ENCODE measurements at regions not wholly inside any gene's neighbourhood (a gene's known extent, or its start where the extent isn't known, plus 50 kb on each side); places are given as distances from the start of the nearest gene placed in this dataset.
"Not testable (repeated sequence)": the region's sequence is repeated elsewhere in the genome, so short reads cannot be mapped to it uniquely, and the experiment has no call there.

DNA sequence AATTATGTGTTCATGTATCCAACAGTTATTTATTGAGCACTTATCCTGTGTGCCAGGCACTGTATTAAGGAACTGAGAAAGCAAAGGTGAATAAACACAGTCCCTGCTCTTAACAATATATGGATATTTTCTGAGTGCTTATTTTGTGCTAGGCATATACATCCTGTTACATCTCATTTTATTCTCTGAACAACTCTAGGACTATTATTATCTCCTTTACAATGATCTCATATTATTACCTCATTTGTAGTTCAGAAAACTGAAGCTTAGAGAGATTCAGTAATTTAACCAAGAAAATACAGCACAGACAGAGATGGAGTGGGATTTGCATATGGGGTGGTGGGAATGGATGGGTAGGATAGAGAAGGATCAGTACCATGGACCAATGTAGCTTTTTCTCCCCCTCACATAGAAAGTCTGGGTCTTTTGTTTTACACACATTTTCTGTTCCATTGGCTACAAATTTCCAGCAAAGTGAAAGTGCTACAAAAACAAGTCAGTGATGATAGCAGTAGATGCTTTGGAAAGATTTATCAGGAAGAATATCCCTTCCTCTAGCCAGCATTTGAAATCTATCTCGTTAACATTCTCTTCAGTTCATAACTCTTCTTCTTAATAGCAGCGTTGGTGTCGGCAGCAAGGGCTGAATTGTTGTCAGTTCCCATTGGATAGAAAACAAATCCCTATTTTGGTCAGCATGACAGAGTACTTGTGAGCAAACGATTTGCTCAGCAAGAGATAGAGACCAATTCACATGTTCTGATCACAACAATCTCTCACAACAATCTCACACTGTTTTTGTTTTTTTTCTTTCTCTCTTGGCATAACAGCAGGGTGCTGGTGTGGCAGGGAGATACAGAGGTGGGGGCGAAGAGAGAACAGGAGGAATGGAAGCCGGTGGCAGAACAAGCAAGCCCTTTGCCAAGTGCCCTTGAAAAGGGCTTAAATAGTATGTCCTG, 102.2 kb upstream of the KCTD1 start:
- DNase-seq (ENCODE audit: low read depth), result no peak

DNA sequence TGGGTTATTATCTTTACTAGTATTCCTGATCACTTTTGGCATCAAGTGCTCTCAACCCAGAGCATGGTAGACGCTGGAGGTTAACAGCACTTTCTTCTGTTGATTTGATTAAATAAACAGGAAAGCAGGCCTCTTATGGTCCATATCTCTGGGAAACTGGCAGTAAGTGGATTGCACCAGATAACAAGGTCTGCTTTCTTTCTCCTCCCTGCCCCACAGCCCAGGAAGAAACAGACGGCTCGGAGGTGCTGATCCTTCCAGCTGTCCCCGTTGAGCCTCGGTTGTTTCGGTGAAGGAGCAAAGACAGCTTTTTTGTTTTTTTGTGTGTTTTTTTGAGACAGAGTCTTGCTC, 100.8 kb upstream of the KCTD1 start:
- no peak for DNase-seq (ENCODE audit: low read depth)

DNA sequence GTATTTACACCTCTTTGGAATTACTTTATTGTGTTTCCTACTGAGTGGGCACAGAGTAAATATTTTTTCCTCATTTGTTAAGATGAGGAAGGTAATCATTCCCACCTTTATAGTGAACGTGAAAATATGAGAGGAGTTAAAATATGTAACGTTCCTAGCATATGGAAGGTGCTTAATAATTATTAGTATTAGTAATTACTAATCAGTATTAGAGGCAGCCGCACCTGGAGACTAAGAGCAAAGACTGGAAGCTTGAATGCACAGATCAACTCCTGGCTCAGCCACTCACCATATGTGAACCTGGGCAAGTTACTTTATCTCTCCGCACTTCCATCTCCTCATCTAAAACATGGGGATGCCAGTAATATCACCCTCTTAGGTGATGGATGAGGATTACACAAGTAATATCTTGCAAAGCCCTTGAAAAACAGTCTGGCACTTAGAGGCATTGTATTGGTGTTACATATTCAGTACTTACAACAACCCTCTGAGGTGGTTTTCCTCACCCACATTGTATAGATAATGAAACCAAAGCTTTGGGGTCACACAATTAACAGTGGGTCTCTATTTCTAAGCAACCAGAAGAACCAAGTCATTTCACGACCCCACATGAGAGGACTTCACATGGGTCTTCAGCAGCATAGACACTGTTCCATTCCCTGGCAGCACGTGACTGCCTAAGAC, 100.3 kb upstream of the KCTD1 start:
- no peak for DNase-seq (ENCODE audit: low read depth)

GRCh38 chr18:26646901-26647300, 98.5 kb upstream of the KCTD1 start:
- no peak for DNase-seq (ENCODE audit: low read depth)

DNA sequence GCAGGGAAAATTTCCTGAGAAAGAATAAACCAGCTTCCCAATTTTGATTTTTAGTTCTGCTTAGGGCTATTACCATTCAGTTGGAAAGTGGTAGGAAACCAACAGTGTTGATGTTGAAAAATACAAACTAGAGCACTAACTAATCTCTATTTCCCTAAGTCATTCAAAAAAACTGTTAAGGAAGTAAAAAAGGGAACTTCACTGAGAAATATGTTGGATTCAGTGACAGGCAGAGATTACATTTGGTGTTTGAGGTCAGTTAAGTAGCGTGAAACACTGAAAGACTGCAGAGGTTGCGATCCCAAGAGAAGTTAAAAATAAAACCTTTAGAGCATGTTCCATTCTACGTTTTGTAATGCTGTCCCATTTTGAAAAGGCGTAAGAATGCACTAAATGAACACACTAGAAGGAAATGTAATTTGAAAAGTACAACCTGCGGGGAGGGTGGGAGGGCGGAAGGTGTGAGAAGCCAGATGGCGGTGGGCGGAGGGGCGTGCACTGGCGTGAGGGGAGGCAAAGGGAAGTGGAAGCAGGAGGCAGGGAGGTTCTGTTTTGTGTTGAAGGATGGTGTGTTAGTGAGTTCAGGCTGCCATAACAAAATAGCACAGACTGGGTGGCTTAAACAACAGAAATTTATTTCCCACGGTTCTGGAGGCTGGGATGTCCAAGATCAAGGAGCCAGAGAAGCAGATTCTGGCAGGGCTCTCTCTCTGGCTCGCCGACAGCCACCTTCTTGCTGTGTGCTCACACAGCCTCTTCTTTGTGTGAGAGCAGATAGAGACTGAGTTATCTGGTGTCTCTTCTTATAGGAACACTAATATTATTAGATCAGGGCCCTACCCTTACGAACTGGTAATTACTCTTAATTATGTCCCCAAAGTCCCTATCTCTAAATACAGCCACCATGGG, 94.3 kb upstream of the KCTD1 start:
- no peak for DNase-seq (ENCODE audit: low read depth)

DNA sequence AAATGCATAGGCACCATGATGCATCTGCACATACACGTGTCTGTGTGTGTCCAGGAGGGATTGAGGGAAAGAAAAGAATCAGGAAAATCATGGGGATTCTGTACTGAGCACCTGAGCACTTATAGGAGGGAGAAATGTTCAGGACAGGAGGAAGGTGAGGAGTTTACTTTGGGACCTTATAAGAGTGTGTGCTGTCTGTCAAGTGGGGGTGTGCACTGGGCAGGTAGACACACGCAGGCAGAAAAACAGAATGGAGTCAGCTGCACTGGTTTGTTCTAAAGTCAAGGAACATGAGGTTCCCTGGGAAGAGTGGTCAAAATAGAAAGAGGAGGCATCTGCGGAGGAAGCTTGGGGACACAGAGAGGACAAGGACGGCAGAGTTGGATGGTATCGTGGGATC, 92.2 kb upstream of the KCTD1 start:
- DNase-seq (ENCODE audit: low read depth), result no peak

DNA sequence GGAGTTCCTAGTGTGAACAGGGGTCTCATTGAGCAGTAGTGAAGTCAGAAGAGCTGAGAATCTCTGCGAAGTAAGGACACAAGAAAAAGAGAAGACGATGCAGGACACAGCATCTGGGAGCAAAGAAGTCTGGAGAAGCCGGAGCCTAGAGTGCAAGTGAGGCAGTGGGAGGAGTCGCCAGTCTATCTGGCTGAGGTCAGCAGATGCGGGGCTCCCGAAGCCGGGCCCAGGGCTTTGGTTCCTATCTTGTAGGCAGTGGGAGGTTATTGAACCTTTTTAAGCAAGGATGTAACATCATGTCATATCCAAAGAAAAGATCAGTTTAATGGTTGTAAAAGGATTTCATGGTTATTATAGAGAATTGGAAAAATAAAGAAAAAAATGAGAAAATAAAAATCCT, 90.8 kb upstream of the KCTD1 start:
- DNase-seq (ENCODE audit: low read depth), result no peak

DNA sequence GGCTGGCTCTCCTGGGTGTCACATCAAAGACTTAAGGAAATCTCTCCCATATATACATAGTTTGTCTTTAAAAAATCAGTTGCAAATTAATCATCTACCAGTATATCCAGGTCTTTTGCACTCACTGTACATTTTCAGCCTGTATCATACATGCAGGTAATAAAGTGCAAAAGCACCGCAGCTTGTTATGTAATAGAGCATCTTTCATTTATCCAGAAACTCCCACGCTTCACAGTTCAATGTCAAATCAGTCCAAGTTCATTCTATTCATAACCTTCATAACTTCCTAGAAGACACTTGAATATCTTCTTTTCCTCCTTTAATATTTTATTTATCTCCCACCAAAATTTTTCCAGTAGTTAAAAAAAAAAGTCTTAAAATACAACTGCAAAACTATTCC, 89.6 kb upstream of the KCTD1 start:
- no peak for DNase-seq (ENCODE audit: low read depth)

DNA sequence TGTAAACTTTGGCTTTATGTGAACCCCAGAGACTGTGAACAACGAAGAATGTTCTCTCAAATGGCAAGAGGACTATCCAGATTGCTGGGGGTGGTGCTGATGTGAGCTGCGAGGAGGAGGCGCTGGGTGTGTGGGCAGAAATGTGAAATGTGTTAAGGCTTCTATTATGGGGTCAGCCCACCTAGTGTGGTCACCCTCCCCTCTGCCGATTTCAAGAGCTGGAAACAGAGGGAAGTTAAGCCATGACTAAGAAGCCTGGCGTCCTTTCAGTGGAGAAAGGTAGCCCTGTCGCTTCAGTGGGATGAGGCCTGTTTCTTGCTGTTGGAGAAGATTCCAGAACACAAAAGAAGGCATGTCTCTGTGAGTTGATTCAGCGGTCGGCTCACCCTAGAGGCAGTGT, 89.0 kb upstream of the KCTD1 start:
- DNase-seq (ENCODE audit: low read depth), result no peak

DNA sequence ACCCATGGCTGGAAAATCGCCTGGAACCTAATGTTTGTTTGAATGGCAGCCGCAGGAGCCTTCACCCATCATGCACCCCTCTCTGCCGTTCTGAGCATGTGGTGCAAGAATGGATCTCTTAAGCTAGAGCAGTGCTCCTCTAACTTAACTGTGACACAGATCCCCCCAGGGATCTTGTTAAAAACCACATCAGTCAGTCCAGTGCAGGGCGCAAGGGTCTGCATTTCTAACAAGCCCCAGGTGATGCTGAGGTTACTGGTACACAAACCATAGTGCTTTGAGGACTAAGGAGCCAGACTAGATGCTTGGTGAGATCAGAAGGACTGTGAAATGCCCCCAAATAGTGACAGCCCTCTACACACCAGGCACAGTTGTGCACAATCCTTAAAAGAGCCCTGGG, 87.1 kb upstream of the KCTD1 start:
- DNase-seq (ENCODE audit: low read depth), result no peak

- no peak for DNase-seq (ENCODE audit: low read depth)
Measured at GRCh38 chr18:26634631-26635030, 86.3 kb upstream of the KCTD1 start.

DNA sequence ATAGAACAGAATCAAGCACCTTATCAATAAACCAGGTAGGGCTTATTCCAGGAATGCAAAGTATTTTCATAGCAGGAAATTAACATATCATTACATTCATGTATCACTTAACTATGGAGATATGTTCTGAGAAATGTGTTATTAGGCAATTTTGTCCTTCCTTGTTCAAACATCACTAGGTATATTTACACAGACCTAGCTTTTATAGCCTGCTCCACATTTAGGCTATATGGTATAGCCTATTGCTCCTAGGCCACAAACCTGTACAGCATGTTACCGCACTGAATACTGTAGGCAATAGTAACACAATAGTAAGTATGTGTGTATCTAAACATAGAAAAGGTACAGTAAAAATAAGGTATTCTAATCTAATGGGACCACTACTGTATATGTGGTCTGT, 82.8 kb upstream of the KCTD1 start:
- no peak for DNase-seq (ENCODE audit: low read depth)

GRCh38 chr18:26630596-26630995, 82.2 kb upstream of the KCTD1 start:
- no peak for DNase-seq (ENCODE audit: low read depth)

GRCh38 chr18:26628017-26628416, 79.7 kb upstream of the KCTD1 start:
- no peak for DNase-seq (ENCODE audit: low read depth)

GRCh38 chr18:26624443-26624842, 76.1 kb upstream of the KCTD1 start:
- no peak for DNase-seq (ENCODE audit: low read depth)

- not testable (repeated sequence) for DNase-seq (ENCODE audit: low read depth)
Measured at GRCh38 chr18:26623314-26623713, 75.0 kb upstream of the KCTD1 start.

DNA sequence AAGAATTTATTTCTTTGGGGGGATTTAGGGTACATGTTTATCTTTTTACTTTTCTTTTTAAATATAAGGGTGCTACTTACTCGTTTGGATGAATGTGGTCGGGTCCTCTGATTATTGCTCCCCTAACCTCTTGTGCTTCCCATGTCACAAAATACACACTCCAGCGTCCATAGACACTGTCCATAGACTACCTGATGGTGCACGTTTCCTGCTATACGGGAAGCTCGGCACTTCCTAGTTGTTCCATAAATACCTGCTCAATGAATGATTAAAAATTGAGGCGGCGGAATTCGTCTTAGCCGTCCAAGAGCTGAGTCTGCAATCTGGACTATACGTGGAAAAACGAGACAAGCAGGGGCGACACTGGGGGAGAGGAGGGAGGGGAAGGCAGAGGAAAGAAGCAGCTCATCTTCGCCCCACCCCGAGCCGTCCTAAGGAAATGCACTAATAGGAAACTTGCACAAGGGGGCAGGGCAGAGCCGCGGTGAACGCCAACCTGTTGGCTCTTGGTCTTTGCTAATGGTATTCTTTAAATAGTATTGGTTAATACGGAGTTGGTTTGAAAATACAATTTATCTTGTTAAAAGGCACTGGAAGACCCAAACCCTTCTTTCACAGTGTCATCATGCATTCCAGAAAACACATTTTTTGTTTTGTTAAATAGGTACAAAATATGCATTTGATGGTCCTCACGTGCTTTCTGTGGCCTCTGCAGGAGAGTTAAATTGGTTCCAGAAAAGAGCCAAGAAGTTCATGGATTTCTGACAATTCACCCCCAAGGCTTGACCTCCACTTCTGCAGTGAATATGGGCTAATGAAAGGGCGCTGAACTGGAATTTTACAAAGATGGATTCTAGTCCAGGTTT, 73.0 kb upstream of the KCTD1 start:
- peak; percentile 32 for DNase-seq (ENCODE audit: low read depth)

DNA sequence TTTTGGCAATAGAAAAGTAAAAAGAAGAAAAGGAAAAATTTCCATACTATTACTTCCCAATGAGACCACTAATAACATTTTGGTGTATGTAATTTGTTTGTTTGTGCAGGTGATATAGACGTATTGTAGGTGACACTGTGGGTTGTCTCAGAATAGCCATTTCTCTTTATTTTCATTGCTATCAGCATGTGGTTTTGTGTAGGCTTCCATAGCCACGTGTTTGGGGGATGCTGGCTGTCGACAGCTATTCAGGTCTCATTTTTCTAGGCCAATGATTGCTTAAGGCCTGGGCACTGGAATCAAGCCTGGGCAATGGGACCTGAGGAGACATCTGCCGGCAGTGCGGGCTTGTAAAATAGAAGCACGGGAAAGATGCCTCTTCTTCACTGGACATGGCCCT, 71.0 kb upstream of the KCTD1 start:
- no peak for DNase-seq (ENCODE audit: low read depth)

DNA sequence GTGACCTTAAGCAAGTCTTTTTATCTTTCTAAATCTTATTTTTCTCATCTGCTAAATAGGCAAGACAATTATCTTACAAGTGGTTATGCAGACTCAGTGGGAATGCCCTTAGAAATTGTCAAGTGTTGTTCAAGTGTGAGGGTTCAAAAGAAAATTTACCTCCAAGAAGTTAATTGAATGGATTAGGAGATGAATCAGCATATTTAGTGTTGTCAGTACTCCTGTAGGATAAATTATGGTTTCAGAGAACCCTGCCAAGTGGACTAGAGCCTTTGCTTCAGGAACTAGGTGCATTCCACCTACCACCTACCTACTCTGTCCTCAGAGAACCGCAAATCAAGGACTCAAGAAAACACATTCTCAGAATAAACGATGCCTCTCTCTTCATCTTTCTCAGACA, 69.8 kb upstream of the KCTD1 start:
- no peak for DNase-seq (ENCODE audit: low read depth)

GRCh38 chr18:26617151-26617554, 68.8 kb upstream of the KCTD1 start:
- DNase-seq (ENCODE audit: low read depth), result peak; percentile 89

DNA sequence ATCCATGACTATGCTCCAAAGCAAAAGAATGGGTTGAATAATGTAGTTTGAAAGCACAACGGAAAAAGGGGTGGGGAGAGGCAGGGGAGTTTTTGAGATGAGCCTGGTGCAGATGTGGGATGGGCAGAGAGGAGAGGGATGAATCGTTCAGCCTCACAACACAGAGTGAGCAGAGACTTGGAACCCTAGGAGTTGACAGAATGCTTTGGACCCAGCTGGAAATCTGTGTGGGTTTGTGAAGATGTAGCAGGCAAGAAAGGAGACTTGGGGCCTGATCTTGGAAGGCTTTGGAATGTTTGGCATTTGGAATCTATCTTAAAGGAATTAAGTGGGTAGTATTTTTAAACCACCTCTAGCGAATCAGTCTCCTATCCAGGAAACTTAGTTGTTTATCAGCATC, 66.0 kb upstream of the KCTD1 start:
- DNase-seq (ENCODE audit: low read depth), result peak; percentile 4
